ENCODE measurements at regions not wholly inside any gene's neighbourhood (a gene's known extent, or its start where the extent isn't known, plus 50 kb on each side); places are given as distances from the start of the nearest gene placed in this dataset.

DNA sequence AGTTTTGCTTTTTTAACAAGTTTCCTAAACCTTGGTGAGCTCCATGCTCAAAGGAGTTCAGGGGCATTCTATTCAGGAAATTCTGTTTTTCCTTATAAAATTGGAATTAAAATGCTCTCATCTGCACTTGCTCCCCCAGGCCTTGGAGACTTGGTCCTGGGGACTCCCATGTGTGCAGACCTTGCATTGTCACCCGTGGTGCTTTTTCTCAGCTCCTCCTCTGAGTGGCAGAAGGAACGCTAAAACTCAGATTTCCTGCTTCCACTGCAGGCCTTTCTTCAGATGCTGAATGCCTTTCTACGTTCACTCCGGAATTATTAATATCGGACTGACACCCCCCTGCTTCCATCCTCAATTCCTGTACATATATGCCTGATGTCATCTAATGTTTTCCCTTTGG lies 248.7 kb upstream of the RREB1 start:
- no peak for DNase-seq (ENCODE audit: low read depth, low spot score)
- CTCF ChIA-PET = interaction anchor here (1.5 kb wide), 1 partner anchor 162 kb away, joined by 3 read pairs; no protein-coding TSS in a partner anchor
- TF ChIP-seq CTCF (IDR thresholded peaks at IDR 0.05; ENCODE audit: insufficient read depth, low read length, missing control alignments) = no peak
- H3K4me3 ChIP-seq (ENCODE audit: low read depth, low read length) = no peak overlapping the region
- POLR2A ChIA-PET = no interaction called here

DNA sequence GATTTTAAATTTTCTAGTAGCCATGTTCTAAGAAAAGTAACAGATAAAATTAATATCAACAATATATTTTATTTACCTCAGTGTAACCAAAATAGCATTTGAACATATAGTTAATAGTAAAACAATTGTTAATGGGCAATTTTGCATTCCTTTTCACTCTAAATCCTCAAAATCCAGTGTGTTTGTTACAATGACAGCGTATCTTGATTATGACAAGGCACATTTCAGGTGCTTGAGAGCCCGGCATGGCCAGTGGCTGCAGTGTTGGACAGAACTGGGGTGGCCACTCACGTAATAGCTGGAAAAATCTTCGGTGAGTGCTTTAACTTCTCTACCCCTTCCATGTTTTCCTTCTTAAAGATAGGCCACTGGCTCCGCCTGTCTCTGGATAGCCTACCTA lies 248.0 kb upstream of the RREB1 start:
- DNase-seq (ENCODE audit: low read depth, low spot score) = no peak
- ChIA-PET POLR2A (no interaction called here), CTCF (interaction anchor here (1.1 to 1.5 kb wide), 3 partner anchors 15 to 163 kb away, joined by 3 to 4 read pairs (median 3); no protein-coding TSS in a partner anchor)
- TF ChIP-seq CTCF (IDR thresholded peaks at IDR 0.05; ENCODE audit: insufficient read depth, low read length, missing control alignments) = no peak
- H3K4me3 ChIP-seq (ENCODE audit: low read depth, low read length) = no peak overlapping the region

DNA sequence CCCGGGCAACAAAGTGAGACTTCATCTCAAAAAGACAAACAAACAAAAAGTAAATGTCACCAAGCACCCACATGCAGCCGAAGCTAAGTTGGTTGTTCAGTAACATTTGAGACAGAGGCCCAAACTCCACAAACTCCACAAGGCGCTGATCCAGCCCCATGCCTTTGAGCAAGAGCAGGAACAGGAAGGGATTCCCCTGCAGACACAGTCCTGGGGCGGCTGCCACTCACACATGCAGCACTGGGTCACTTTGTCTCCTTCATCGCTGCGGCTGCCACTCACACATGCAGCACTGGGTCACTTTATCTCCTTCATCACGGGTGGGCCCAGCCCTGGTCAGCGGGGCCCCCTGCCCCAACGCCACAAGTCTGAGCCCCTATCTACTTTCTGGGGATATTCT lies 246.9 kb upstream of the RREB1 start:
- CTCF ChIA-PET = interaction anchor here (1.1 to 1.2 kb wide), 2 partner anchors 14 to 74 kb away, joined by 3 to 4 read pairs; no protein-coding TSS in a partner anchor
- POLR2A ChIA-PET = no interaction called here
- no peak for DNase-seq (ENCODE audit: low read depth, low spot score)

DNA sequence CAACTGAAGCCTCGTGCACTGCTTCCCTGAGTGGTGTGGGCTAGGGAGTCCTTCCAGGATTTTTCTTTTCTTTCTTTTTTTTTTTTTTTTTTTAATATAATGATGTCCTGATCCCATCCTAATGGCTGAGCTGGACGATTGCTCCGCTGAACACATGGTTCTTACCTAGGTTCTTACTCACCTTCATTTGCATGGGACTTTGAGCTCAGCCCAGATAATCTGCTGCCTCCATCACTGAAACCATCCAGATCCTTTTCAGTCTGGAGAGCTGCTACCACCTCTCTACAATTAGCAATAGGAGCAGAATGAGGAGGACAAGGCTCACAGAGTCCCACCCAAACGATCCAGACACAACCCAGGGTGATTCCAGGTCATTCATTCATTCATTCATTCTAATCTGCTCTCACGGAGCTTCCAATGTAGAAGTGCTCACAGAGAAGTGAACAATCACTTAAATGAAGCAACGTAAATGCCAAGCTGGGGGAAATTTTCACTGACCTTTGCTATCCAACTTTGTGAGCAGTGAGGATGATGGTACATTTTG lies 246.3 kb upstream of the RREB1 start:
- no peak for TF ChIP-seq CTCF (IDR thresholded peaks at IDR 0.05; ENCODE audit: insufficient read depth, low read length, missing control alignments)
- ChIA-PET POLR2A (no interaction called here), CTCF (no interaction called here)
- no peak overlapping the region for H3K4me3 ChIP-seq (ENCODE audit: low read depth, low read length)
- DNase-seq (ENCODE audit: low read depth, low spot score) = no peak

More for the DNA sequence above, 246.9 kb upstream of the RREB1 start:
- TF ChIP-seq CTCF (IDR thresholded peaks at IDR 0.05; ENCODE audit: insufficient read depth, low read length, missing control alignments) = no peak
- no peak overlapping the region for H3K4me3 ChIP-seq (ENCODE audit: low read depth, low read length)

- CTCF ChIA-PET = no interaction called here
- H3K4me3 ChIP-seq (ENCODE audit: low read depth, low read length) = no peak overlapping the region
- TF ChIP-seq CTCF (IDR thresholded peaks at IDR 0.05; ENCODE audit: insufficient read depth, low read length, missing control alignments) = no peak
- POLR2A ChIA-PET = no interaction called here
- no peak for DNase-seq (ENCODE audit: low read depth, low spot score)
Observed at GRCh38 chr6:6861995-6862394, 245.8 kb upstream of the RREB1 start.

DNA sequence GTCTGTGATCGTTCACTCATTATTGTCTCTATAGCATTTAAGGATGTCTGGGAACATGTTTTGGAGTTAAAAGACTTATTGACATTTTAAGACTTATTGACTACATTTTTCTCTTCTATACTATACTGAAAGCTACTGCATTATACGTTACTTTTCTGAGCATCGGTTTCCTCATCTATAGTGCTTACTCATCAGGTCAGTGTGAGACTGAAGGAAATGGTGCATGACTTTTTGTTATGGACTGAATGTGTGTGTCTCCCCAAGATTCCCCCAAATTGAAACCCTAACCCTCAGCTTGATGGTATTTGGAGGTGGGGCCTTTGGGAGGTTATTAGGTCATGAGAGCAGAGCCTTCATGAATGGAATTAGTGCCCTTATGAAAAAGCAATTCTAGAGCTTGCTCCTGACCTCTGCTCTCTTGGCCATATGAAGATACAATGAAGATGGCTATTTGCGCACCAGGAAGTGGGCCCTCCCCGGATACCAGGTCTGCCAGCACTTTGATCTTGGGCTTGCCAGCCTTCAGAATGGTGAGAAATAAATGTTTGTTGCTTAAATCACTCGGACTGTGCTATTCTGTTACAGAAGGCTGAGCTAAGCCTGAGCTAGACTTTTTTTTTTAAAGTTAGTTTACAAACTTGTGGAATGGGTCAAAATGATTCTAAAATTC lies 243.7 kb upstream of the RREB1 start:
- DNase-seq (ENCODE audit: low read depth, low spot score) = no peak
- no peak overlapping the region for H3K4me3 ChIP-seq (ENCODE audit: low read depth, low read length)
- no peak for TF ChIP-seq CTCF (IDR thresholded peaks at IDR 0.05; ENCODE audit: insufficient read depth, low read length, missing control alignments)
- POLR2A ChIA-PET = no interaction called here
- CTCF ChIA-PET = interaction anchor here (1.4 kb wide), 1 partner anchor 21 kb away, joined by 3 read pairs; no protein-coding TSS in a partner anchor

Measured in AG04449 (cell line).